ENCODE measurements at regions not wholly inside any gene's neighbourhood (a gene's known extent, or its start where the extent isn't known, plus 50 kb on each side); places are given as distances from the start of the nearest gene placed in this dataset.

- Histone ChIP-seq H3K4me3 (ENCODE audit: low read depth, low read length) (no peak overlapping the region), H3K4me1 (no peaks in the 10 kb centered on the region), H3K9me3 (0 out of 2 replicates have a peak, but pooled peaks cover 4% of the 10 kb centered on the region), H3K27me3 (replicated peaks; ENCODE audit: control insufficient read depth, insufficient read depth, low read length) (no peaks in the 10 kb centered on the region), H3K36me3 (ENCODE audit: control insufficient read depth, insufficient read depth, low read length) (no peaks in the 10 kb centered on the region)
- no peaks in the 10 kb centered on the region for H3K36me3 Mint-ChIP-seq (ENCODE audit: insufficient read depth, unreplicated experiment)
- no peak overlapping the region for H3K4me3 Mint-ChIP-seq (ENCODE audit: unreplicated experiment)
- no peak for DNase-seq
- H3K4me1 Mint-ChIP-seq (ENCODE audit: low read depth, unreplicated experiment), result no peaks in the 10 kb centered on the region
- peaks cover 2% of the 10 kb centered on the region for H3K9me3 Mint-ChIP-seq (ENCODE audit: unreplicated experiment)
- POLR2A ChIA-PET, result no interaction called here
- no peak overlapping the region for H3K27ac Mint-ChIP-seq (ENCODE audit: unreplicated experiment)
- H3K27me3 Mint-ChIP-seq (ENCODE audit: insufficient read depth, unreplicated experiment), result peaks cover 3% of the 10 kb centered on the region
- no TSS peak for BruUV-seq (replicated peaks)
- CTCF ChIA-PET, result no interaction called here
- TF ChIP-seq, protein P1, sequence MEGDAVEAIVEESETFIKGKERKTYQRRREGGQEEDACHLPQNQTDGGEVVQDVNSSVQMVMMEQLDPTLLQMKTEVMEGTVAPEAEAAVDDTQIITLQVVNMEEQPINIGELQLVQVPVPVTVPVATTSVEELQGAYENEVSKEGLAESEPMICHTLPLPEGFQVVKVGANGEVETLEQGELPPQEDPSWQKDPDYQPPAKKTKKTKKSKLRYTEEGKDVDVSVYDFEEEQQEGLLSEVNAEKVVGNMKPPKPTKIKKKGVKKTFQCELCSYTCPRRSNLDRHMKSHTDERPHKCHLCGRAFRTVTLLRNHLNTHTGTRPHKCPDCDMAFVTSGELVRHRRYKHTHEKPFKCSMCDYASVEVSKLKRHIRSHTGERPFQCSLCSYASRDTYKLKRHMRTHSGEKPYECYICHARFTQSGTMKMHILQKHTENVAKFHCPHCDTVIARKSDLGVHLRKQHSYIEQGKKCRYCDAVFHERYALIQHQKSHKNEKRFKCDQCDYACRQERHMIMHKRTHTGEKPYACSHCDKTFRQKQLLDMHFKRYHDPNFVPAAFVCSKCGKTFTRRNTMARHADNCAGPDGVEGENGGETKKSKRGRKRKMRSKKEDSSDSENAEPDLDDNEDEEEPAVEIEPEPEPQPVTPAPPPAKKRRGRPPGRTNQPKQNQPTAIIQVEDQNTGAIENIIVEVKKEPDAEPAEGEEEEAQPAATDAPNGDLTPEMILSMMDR (IDR thresholded peaks at IDR 0.05; ENCODE audit: insufficient read depth in 1 of 2, low read depth in 1 of 2, low read length in 1 of 2, severe bottlenecking in 1 of 2, unreplicated experiment in 1 of 2), result no peak
- intact Hi-C loops (cut with micrococcal nuclease; ENCODE audit: unreplicated experiment), result no loop called here
Measured at GRCh38 chr2:102910724-102911123, 148.9 kb downstream of the TMEM182 start.

DNA sequence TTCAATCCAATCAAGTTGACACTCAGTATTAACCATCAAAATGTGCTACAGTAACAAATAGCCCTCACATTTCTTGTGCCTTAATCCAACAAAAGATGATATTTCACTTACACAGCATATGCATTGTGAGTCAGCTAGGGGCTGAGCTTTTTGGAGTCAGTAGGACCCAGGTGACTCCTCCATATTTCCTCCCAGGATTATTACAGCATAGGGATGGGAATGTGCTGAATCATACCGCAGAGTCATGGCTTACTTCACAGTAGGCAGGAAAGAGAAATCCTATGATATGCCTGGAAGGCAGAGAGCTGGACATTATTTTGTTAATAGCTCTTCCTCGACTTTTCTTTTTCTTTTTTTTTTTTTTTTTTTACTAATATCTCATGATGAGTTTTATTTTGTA, 153.3 kb downstream of the TMEM182 start:
- Mint-ChIP-seq H3K4me3 (ENCODE audit: unreplicated experiment) (no peak overlapping the region), H3K9me3 (ENCODE audit: unreplicated experiment) (peaks cover 23% of the 10 kb centered on the region), H3K27me3 (ENCODE audit: insufficient read depth, unreplicated experiment) (peaks cover 6% of the 10 kb centered on the region), H3K4me1 (ENCODE audit: low read depth, unreplicated experiment) (no peaks in the 10 kb centered on the region), H3K36me3 (ENCODE audit: insufficient read depth, unreplicated experiment) (no peaks in the 10 kb centered on the region), H3K27ac (ENCODE audit: unreplicated experiment) (no peak overlapping the region)
- CTCF ChIA-PET, result no interaction called here
- intact Hi-C loops (cut with micrococcal nuclease; ENCODE audit: unreplicated experiment), result no loop called here
- no peak for DNase-seq
- no TSS peak for BruUV-seq (replicated peaks)
- POLR2A ChIA-PET, result no interaction called here
- no peaks in the 10 kb centered on the region for H3K36me3 ChIP-seq (ENCODE audit: control insufficient read depth, insufficient read depth, low read length)
- peaks cover 17% of the 10 kb centered on the region; the same call in 1 of the 2 replicates for H3K9me3 ChIP-seq
- TF ChIP-seq, protein P1 (IDR thresholded peaks at IDR 0.05; ENCODE audit: insufficient read depth in 1 of 2, low read depth in 1 of 2, low read length in 1 of 2, severe bottlenecking in 1 of 2, unreplicated experiment in 1 of 2), result no peak
- no peaks in the 10 kb centered on the region for H3K27me3 ChIP-seq (replicated peaks; ENCODE audit: control insufficient read depth, insufficient read depth, low read length)
- no peak overlapping the region for H3K4me3 ChIP-seq (ENCODE audit: low read depth, low read length)
- H3K4me1 ChIP-seq, result no peaks in the 10 kb centered on the region

GRCh38 chr2:102922321-102922720, 160.5 kb downstream of the TMEM182 start:
- CTCF ChIA-PET, result no interaction called here
- TF ChIP-seq, protein P1 (IDR thresholded peaks at IDR 0.05; ENCODE audit: insufficient read depth in 1 of 2, low read depth in 1 of 2, low read length in 1 of 2, severe bottlenecking in 1 of 2, unreplicated experiment in 1 of 2), result no peak
- intact Hi-C loops (cut with micrococcal nuclease; ENCODE audit: unreplicated experiment), result no loop called here
- POLR2A ChIA-PET, result no interaction called here
- BruUV-seq (replicated peaks), result no TSS peak
- Mint-ChIP-seq H3K27me3 (ENCODE audit: insufficient read depth, unreplicated experiment) (peaks cover 13% of the 10 kb centered on the region), H3K9me3 (ENCODE audit: unreplicated experiment) (peaks cover 9% of the 10 kb centered on the region), H3K4me1 (ENCODE audit: low read depth, unreplicated experiment) (no peaks in the 10 kb centered on the region), H3K27ac (ENCODE audit: unreplicated experiment) (no peak overlapping the region), H3K36me3 (ENCODE audit: insufficient read depth, unreplicated experiment) (no peaks in the 10 kb centered on the region), H3K4me3 (ENCODE audit: unreplicated experiment) (no peak overlapping the region)
- no peak for DNase-seq
- no peaks in the 10 kb centered on the region for H3K36me3 ChIP-seq (ENCODE audit: control insufficient read depth, insufficient read depth, low read length)
- H3K9me3 ChIP-seq, result peaks cover 1% of the 10 kb centered on the region; the same call in 1 of the 2 replicates
- no peak overlapping the region for H3K4me3 ChIP-seq (ENCODE audit: low read depth, low read length)
- no peaks in the 10 kb centered on the region for H3K27me3 ChIP-seq (replicated peaks; ENCODE audit: control insufficient read depth, insufficient read depth, low read length)
- no peaks in the 10 kb centered on the region for H3K4me1 ChIP-seq
